ENCODE measurements at regions not wholly inside any gene's neighbourhood (a gene's known extent, or its start where the extent isn't known, plus 50 kb on each side); places are given as distances from the start of the nearest gene placed in this dataset.

GRCh38 chr2:34193164-34193563 lies 594.1 kb upstream of the FAM98A start:
- TF ChIP-seq EZH2 (IDR thresholded peaks at IDR 0.05; ENCODE audit: borderline replicate concordance, insufficient read depth, low read length, poor library complexity, severe bottlenecking) = no peak
- no peak for TF ChIP-seq POLR2AphosphoS5 (IDR thresholded peaks at IDR 0.05)
- TF ChIP-seq CTCF (IDR thresholded peaks at IDR 0.05; ENCODE audit: poor library complexity, severe bottlenecking) = no peak
- TF ChIP-seq EP300 (conservative IDR thresholded peaks at IDR 0.05; ENCODE audit: poor library complexity, severe bottlenecking) = no peak
- no peak for TF ChIP-seq TAF1 (IDR thresholded peaks at IDR 0.05; ENCODE audit: low read depth)
- no peak for TF ChIP-seq RAD21 (conservative IDR thresholded peaks at IDR 0.05)
